Bronchial epithelial cell (primary cell): ENCODE measurements at regions not wholly inside any gene's neighbourhood (a gene's known extent, or its start where the extent isn't known, plus 50 kb on each side); places are given as distances from the start of the nearest gene placed in this dataset.

Experiments
- DNase-seq: peaks from one replicate; pipeline ENCODE4 v3.0.0-alpha.2; 2010; ENCODE audit warnings: low read depth
- FAIRE-seq: peaks from 2 replicates; lab custom pipeline; 2011; peaks lifted over from hg19 to GRCh38; lab: Jason Lieb, UNC
- H3K27me3 ChIP-seq: 2 replicates; pipeline ENCODE4 v1.5.1; 2011; ENCODE audit warnings: low read length; ENCODE audit not compliant: control insufficient read depth, insufficient read depth
- H3K36me3 ChIP-seq: 2 replicates; pipeline ENCODE4 v1.5.1; 2011; ENCODE audit warnings: low read length; ENCODE audit not compliant: control insufficient read depth, insufficient read depth
- H3K4me3 ChIP-seq: 2 replicates; pipeline ENCODE4 v1.5.1; 2011; ENCODE audit warnings: mild to moderate bottlenecking, low read depth, low read length, control low read depth
- CTCF ChIP-seq: IDR thresholded peaks from 2 replicates; pipeline ENCODE4 v1.5.1; 2011; ENCODE audit warnings: mild to moderate bottlenecking, moderate library complexity, low read length, control low read depth, inconsistent platforms; ENCODE audit not compliant: insufficient read depth, severe bottlenecking

- H3K27me3 ChIP-seq, result no peaks in the 10 kb centered on the region
- FAIRE-seq, result no peak
- no peak for DNase-seq
- no peak overlapping the region for H3K4me3 ChIP-seq
- no peak for TF ChIP-seq CTCF
- no peaks in the 10 kb centered on the region for H3K36me3 ChIP-seq
Observed at GRCh38 chr4:127558088-127558487, 74.7 kb upstream of the INTU start.

DNA sequence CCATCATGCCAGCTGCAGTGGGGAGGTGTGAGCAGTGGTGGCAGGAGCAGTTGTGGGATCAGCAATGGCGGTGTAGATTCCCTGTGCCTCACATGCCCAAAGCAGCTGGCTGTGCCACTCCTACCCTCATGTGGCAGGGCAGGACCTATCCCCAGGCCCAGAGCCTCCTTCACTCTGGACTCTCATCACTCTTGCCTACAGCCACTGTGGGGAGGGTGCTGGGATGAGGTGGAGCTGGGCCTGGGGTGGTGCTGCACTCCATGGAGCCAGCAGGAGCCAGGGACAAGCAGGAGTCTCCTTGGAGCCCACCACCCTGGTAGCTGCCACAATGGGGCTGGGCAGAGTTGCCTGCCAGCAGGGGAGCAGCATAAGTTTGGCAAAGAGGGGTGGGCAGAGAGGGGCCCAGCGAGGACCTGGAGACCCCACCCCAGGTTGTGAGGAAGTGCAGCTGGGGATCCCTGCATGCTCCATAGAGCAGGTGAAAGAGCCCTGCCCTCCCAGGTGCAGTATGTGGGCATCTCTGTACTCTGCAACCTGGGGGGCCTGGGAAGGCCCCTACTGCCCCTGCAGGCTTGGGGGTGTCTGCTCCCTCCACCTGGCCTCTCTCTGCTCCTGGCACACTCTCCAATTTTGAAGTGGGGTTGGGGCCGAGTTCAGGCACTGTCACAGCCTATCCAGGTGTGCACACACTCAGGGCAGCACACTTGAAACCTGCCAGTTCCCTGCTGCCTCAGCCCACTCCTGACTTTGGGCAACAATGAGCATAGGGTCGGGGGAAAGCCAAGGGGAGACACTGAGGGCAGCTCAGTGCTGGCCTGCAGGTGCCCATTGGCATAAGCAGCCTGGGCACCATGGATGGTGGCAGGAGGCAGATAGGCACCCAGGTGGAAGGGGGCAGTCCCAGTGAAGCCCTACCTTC, 74.0 kb upstream of the INTU start:
- FAIRE-seq, result no peak
- Histone ChIP-seq H3K4me3 (no peak overlapping the region), H3K27me3 (no peaks in the 10 kb centered on the region), H3K36me3 (no peaks in the 10 kb centered on the region)
- TF ChIP-seq CTCF, result no peak
- no peak for DNase-seq

DNA sequence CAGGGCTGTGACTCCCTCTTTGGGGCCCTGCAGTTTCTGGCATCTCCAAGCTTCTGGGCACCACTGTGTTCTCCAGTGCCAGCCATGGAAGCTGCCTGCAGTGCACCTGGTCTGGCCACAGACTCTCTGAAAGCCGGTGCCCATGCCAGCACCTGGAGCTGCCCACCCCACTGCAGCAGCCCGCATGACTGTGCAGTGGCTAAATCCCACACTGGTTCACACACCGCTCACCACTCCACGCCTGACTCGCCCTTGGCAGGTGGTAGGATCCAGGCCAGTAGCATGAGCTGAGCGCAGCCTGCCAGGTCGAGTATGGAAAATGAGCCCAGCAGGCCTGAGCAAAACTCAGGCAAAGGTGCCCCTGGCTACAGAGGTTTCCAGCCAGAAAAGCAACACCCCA, 72.8 kb upstream of the INTU start:
- no peak for TF ChIP-seq CTCF
- no peak for FAIRE-seq
- Histone ChIP-seq H3K36me3 (no peaks in the 10 kb centered on the region), H3K4me3 (no peak overlapping the region), H3K27me3 (no peaks in the 10 kb centered on the region)
- no peak for DNase-seq

GRCh38 chr4:127560755-127561154, 72.0 kb upstream of the INTU start:
- no peaks in the 10 kb centered on the region for H3K27me3 ChIP-seq
- FAIRE-seq (no peak), DNase-seq (no peak)
- no peaks in the 10 kb centered on the region for H3K36me3 ChIP-seq
- no peak for TF ChIP-seq CTCF
- no peak overlapping the region for H3K4me3 ChIP-seq

DNA sequence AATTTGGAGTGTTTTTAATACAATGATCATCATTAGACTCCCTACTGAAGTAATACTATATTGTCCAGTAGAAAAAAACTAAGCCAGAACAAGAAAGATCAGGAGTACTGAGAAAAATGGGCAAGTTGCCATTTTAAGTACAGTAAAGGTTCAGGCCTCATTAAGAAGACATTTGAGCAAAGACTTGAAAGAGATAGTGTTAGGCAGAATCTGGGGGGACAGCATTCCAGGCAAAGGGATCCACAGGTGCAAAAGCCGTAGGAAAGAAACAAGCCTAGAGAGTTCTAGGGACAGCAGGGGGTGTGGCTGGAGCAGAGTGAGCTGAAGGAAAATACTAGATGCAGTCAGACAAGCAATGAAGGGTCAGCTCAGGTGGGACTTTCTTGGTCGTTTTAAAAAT, 58.1 kb upstream of the INTU start:
- Histone ChIP-seq H3K4me3 (no peak overlapping the region), H3K27me3 (no peaks in the 10 kb centered on the region), H3K36me3 (no peaks in the 10 kb centered on the region)
- DNase-seq (no peak), FAIRE-seq (no peak)
- no peak for TF ChIP-seq CTCF
